ENCODE measurements at regions not wholly inside any gene's neighbourhood (a gene's known extent, or its start where the extent isn't known, plus 50 kb on each side); places are given as distances from the start of the nearest gene placed in this dataset.

GRCh38 chr20:57952136-57952535, 242.3 kb upstream of the PMEPA1 start:
- WGBS (ENCODE audit: missing lambda C conversion rate), result 70% methylated on average over 1 of the region's 1 CpG
- Histone ChIP-seq H3K4me3 (no peak overlapping the region), H3K4me1 (peaks cover 3% of the 10 kb centered on the region; the same call in 1 of the 3 replicates), H3K27ac (no peak overlapping the region), H3K4me2 (no peak overlapping the region), H3K9me3 (no peaks in the 10 kb centered on the region)
- CTCF ChIA-PET, result interaction anchor here (0.6 to 1.0 kb wide), 2 partner anchors 8 to 218 kb away, joined by 3 read pairs; no protein-coding TSS in a partner anchor
- no peak for TF ChIP-seq MYC (IDR thresholded peaks at IDR 0.05; ENCODE audit: borderline replicate concordance, low read length)
- no peak for TF ChIP-seq EP300 (IDR thresholded peaks at IDR 0.05)
- no peak for TF ChIP-seq CHD4 (IDR thresholded peaks at IDR 0.05; ENCODE audit: borderline replicate concordance)
- no peak for TF ChIP-seq FOXS1 (CRISPR knock-in tag; IDR thresholded peaks at IDR 0.05)
- no peak for TF ChIP-seq REST (IDR thresholded peaks at IDR 0.05)
- no peak for TF ChIP-seq ZSCAN20 (CRISPR knock-in tag; IDR thresholded peaks at IDR 0.05)
- TF ChIP-seq GATA3 (IDR thresholded peaks at IDR 0.05; ENCODE audit: borderline replicate concordance), result no peak
- TF ChIP-seq POLR2AphosphoS2 (conservative IDR thresholded peaks at IDR 0.05; ENCODE audit: low read length), result no peak
- TF ChIP-seq RFX5 (IDR thresholded peaks at IDR 0.05), result no peak
- no peak for TF ChIP-seq ESRRA (IDR thresholded peaks at IDR 0.05; ENCODE audit: borderline replicate concordance, low read length)
- TF ChIP-seq POLR2A (IDR thresholded peaks at IDR 0.05; ENCODE audit: low read length), result no peak
- no peak for TF ChIP-seq BCL3 (IDR thresholded peaks at IDR 0.05)
- no peak for TF ChIP-seq JUN (IDR thresholded peaks at IDR 0.05)
- no peak for TF ChIP-seq ZC3H11A (IDR thresholded peaks at IDR 0.05)
- TF ChIP-seq NPAS2 (CRISPR knock-in tag; IDR thresholded peaks at IDR 0.05; ENCODE audit: borderline replicate concordance), result no peak
- no peak for TF ChIP-seq EHMT2 (IDR thresholded peaks at IDR 0.05; ENCODE audit: low read depth)
- no peak for TF ChIP-seq HEYL (CRISPR knock-in tag; IDR thresholded peaks at IDR 0.05)
- TF ChIP-seq CBX2 (IDR thresholded peaks at IDR 0.05; ENCODE audit: borderline replicate concordance, low read depth), result no peak
- no peak for TF ChIP-seq E2F6 (IDR thresholded peaks at IDR 0.05; ENCODE audit: borderline replicate concordance, low read depth)
- ATAC-seq, result no peak
- POLR2A ChIA-PET, result no interaction called here
- no peak for DNase-seq (ENCODE audit: low read depth in 1 of 2, low spot score in 1 of 2)
- no peak for FAIRE-seq

- H3K4me1 ChIP-seq, result peaks cover 3% of the 10 kb centered on the region; the same call in 1 of the 3 replicates
- no peaks in the 10 kb centered on the region for H3K9me3 ChIP-seq
- CTCF ChIA-PET, result interaction anchor here (0.6 to 1.0 kb wide), 3 partner anchors 9 to 218 kb away, joined by 3 read pairs; no protein-coding TSS in a partner anchor
- ATAC-seq (no peak), DNase-seq (ENCODE audit: low read depth in 1 of 2, low spot score in 1 of 2) (no peak), FAIRE-seq (no peak)
- peak overlapping the region in 1 of 2 experiments; percentile 33; a peak in 1 of 6 replicates for H3K27ac ChIP-seq
- no peak overlapping the region for H3K4me2 ChIP-seq
- TF ChIP-seq NFE2L2 (conservative IDR thresholded peaks at IDR 0.05; ENCODE audit: low read length) (no peak), SMC3 (IDR thresholded peaks at IDR 0.05) (no peak), HES2 (IDR thresholded peaks at IDR 0.05) (no peak)
- WGBS (ENCODE audit: missing lambda C conversion rate), result 61% methylated on average over 3 of the region's 3 CpGs
- H3K4me3 ChIP-seq, result no peak overlapping the region
- POLR2A ChIA-PET, result no interaction called here
Measured at GRCh38 chr20:57951549-57951948, 241.7 kb upstream of the PMEPA1 start.

All from A549 (cell line).